ENCODE measurements at regions not wholly inside any gene's neighbourhood (a gene's known extent, or its start where the extent isn't known, plus 50 kb on each side); places are given as distances from the start of the nearest gene placed in this dataset.
"Not testable (repeated sequence)": the region's sequence is repeated elsewhere in the genome, so short reads cannot be mapped to it uniquely, and the experiment has no call there.

DNA sequence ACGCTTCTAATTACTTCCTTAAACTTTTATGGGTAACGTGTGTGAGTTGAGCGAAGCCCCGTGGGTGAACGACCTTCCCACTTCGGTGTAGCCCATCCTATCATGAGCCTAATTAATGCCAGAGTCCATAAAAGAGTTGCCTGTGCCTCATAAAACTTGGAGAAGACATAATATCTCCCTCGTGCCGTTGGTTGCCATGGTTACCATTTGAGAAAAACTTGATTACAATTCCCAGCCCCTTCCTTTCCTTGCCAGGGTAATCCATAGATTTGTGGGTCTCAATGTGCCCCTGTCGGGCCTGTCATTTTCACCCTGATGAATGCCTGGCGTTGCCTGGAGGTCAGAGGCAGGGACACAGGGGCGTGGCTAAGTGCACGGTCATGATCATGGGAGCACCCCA is 127.1 kb downstream of the GLRX3 start:
- no peak for DNase-seq

DNA sequence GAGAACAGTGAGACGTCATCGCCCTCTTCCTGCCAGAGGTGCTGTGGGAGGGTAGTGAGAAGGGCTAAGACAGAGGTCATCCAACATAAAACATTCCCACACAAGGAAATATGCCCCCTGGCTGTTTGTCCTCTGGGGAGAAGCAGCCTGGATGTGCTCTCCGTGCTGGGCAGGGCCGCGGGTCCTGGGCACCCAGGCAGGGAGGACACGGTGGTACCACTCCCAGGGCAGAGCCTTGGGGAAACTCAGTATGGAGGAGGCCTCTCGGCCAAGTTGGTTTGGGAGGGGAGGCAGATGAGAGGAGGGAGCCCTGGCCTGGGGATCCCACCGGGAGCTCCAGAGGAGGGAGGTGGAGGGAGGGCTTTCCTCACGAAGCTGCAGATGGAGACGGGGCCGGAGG is 129.4 kb downstream of the GLRX3 start:
- DNase-seq = no peak

DNA sequence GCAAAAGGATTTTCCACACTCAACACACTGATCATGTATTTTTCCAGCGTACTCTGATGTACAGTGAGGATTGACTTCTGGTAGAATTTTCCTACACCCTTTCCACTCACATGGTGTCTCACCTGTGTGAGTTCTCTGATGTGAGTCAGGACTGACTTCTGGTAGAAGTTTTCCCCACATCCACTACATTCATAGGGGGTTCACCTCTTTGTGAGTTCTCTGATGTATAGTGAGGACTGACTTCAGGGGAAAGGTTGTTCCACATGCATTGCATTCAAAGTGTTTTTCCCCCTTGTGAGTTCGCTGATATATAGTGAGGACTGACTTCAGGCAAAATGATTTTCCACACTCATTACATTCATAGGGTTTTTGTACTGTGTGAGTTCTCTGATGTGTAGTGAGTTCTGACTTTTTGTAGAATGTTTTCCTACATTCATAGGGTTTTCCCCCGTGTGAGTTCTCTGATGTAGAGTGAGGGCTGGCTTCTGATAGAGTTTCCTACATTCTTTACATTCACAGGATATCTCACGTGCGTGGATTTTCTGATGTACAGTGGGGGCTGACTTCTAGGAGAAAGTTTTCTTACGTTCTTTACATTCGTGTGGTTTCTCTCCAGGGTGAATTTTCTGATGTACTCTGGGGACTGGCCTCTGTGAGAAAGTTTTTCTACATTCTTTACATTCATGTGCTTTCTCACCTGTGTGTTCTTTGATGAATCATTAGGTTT is 146.5 kb downstream of the GLRX3 start:
- no peak for DNase-seq

DNA sequence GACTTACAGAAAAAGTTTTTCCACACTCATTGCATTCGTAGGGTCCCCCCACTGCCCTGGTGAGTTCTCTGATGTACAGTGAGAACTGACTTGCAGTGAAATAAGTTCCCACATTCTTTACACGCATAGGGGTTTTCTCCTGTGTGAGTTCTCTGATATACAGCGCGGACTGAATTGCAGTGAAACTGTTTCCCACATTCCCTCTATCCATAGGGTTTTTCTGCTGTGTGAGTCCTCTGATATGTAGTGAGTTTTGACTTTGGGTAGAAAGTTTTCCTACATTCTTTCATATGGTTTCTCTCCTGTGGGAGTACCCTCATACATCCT is 147.0 kb downstream of the GLRX3 start:
- DNase-seq = no peak

DNA sequence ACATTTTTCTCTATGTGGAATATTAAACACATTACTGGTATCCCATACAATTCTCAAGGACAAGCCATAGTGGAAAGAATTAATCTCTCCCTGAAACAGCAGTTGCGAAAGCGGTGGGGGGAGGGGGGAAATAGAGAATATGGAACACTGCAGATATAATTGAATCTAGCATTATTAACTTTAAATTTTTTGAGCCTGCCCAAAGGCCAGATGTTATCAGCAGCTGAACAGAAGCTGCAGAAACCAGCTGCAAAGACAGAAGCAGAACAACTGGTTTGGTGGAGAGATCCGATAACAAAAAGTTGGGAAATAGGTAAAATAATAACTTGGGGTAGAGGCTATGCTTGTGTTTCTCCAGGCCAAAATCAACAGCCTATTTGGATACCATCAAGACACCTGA is 159.6 kb downstream of the GLRX3 start:
- not testable (repeated sequence) for DNase-seq

DNA sequence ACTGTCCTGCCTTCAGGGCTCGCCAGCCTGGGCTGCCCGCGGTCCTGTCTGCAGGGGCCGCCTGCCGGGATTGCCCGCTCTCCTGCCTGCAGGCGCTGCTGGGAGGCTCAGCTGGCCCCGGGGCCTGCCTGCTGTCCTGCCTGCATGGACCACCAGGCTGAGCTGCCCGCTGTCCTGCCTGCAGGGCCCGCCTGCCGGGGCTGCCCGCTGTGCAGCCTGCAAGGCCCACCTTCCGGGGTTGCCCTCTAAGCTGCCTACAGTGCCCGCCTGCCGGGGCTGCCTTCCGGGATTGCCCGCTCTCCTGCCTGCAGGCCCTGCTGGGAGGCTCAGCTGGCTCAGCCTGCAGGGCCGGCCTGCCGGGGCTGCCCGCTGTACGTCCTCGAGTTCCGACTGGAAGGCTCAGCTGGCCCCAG is 164.4 kb downstream of the GLRX3 start:
- DNase-seq = peak; percentile 40

DNA sequence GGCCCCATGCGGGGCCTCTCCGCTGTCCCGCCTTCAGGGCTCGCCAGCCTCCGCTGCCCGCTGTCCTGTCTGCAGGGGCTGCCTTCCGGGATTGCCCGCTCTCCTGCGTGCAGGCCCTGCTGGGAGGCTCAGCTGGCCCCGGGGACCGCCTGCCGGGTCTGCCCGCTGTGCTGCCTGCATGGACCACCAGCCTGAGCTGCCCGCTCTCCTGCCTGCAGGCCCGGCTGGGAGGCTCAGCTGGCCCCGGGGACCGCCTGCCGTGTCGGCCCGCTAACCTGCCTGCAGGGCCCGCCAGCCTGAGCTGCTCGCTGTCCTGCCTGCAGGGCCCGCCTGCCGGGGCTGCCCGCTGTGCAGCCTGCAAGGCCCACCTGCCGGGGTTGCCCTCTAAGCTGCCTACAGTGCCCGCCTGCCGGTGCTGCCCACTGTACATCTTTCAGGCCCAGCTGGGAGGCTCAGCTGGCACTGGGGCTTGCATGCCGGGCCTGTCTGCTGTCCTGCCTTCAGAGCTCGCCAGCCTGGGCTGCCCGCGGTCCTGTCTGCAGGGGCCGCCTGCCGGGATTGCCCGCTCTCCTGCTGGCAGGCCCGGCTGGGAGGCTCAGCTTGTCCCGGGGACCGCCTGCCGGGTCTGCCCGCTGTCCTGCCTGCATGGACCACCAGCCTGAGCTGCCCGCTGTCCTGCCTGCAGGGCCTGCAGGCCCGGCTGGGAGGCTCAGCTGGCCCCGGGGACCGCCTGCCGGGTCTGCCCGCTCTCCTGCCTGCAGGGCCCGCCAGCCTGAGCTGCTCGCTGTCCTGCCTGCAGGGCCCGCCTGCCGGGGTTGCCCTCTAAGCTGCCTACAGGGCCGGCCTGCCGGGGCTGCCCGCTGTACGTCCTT is 165.1 kb downstream of the GLRX3 start:
- DNase-seq = peak; percentile 67

DNA sequence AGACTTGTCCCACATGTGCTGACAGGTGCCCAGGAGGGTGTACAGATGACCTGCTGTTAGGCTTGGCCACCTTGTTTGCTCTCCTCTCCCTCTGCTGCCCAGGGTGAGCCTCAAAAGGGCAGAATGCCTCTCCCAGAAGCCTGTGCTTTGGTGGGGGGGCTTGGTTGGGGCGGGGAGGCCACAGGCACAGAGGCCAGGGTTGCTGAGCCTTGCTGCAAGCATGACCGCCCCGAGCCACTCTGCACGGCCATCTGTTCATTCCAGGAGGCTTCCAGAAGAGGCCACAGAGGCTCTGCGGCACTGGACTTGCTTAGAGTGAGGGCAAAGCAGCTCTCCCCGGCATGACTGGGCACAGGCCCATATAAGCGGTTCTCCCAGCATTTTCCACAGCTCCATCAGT is 190.8 kb downstream of the GLRX3 start:
- no peak for DNase-seq

DNA sequence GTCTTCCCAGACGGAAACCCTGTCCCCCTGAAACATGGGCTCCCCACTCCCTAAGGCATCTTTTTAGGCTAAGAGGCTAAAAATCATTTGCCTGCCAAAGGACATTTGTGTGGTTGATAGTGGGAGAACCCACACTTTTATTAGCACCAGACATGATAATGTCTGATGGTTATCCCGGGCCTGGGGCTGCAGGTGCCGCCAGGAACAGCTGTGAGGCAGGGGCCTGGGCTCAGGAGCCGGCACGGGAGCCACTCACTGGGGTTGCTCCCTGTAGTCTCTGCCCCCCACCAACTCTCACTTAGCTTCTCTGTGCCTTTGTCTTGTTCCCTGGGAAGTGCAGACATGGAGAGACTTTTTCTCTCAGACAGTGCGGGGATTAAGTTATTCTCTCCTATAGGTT is 193.6 kb downstream of the GLRX3 start:
- DNase-seq = no peak

DNA sequence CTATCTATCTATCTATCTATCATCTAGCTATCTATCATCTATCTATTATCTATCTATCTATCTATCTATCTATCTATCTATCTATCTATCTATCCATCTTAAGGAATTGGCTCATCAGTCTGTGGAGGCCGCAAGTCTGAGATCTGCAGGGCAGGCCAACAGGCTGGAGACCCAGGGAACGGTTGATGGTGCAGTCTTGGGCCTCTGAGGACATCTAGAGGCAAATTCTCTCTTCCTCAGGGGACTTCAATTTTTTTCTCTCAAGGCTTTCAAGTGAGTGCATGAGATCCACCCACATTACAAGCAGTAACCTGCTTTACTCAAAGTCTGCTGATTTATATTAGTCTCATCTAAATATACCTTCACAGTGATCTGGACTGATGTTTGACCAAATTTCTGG is 197.0 kb downstream of the GLRX3 start:
- DNase-seq = no peak

DNA sequence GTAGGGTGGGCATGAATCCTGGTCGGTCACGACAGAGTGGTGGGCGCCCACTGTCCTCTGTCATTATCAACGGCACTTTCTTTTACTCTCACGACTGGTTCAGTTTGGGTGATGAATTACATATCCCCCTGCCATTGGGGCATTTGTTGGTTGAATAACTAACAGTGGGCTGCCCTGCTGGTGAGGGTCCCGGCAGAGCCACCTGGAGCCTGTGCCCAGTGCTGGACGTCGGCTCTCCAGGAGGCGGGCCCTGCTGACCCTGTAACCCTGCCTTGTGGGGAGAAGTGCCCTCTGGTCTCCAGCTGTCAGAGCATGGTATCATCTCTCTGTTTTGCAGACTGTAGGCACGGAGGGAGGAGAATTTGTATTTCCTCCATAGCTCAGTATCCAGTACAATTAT is 199.1 kb downstream of the GLRX3 start:
- no peak for DNase-seq

DNA sequence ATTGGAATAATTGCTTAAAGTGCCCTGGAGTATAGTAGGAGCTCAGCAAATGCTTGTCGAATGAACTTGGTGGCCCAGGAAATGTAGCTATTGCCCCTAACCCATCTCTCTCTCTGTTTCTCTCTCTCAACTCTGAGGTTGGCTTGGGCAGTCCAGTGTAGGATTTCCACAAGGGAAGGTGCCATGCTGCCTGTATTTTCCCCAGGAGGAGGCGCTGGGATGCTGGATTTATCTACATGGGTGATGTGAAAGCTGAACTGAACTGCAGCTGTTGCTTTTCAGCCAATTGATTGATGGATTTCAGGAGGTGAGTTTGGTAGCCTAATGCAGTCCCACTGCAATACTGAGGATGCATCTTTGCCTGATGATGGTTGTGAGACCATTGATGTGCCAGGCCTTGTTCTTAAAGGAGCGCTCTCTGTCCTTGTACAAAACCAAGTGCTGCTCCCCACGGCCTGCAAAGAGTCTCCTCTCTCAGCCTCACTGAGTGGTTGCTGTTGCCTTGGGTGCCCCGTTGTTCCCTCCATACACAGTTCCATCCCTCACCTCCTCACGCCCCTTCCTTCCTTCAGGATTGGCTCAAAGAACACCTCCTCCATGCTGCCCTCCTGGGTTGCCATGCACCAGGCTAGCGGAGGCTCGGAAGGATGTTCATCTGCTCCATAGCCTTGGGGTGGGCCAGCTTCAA is 200.6 kb downstream of the GLRX3 start:
- no peak for DNase-seq

DNA sequence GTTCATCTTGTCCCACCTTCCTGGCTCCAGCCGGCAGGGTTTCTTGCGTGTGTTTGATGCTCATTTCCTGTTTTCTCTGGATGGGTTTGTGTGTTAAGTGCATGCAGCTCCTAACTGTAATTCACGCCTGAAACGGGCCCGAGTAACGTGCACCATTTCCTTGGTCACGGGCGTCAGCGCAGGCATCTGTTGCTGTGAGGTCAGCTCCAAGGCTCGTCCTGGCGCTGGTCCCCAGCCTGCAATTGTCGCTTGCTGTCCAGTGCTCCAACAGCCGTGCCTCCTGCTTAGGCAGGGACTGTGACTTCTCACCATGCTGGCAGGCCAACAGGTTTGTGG is 201.1 kb downstream of the GLRX3 start:
- no peak for DNase-seq

DNA sequence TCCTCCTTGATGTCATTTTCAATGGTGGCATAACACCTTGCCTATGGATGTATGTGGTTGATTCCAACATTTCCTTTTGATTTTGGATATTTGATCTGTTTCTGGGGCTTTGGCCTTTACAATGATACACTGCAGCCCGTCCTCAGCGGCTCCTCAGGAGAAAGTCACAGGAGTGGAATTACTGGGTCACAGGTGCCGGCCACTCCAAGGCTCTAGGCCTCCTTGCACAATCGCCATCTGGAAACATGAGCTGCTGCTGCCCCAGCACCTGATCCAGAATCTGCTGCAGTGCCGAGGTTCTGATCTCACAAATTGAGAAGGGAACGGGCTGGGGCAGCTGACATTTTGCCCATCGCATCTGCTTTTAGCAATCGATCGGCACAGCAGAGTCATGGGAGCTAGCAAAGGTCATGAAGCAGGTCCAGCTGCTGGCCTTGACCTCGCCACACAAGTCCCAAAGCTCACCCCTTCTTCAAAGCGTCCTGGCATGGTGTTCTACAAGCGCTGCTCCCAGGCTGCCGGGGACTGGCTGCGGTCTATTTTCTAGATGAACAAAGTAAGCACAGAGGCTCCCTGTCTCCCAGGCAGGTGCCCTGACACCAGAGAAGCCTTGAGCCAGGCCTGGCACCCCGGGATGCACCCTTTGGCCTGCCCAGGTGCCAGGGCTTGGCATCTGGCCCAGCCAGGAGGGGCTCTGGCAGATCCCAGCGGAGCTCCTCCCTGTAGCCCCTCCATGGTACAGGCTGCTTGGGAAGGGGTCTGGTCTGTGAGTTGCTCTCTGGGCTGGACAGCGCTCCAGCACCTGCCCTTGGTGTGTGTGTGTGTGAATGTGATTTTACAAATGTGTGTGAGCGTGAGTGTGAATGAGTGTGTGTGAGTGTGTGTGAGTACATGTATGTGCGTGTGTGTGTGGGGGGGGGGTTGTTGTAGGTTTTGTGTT is 201.8 kb downstream of the GLRX3 start:
- no peak for DNase-seq

DNA sequence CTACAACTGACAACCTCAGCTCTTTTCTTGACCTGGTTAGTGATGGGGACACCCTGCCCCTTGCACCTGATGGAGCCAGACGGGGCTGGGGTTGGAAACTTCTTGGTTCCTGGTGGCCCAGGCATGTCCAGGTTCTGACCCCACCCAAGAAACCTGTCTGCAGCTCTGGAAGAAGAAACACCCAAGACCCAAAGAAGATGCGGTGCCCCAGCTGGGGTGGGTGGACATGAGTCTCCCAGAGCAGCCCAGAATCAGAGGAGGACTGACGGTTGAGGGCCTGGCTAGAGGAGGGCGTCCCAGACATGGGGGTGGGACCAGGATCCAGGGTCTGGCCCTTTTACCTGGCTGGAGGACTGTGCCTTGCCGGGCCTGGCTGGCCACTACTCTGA is 202.4 kb downstream of the GLRX3 start:
- no peak for DNase-seq

DNA sequence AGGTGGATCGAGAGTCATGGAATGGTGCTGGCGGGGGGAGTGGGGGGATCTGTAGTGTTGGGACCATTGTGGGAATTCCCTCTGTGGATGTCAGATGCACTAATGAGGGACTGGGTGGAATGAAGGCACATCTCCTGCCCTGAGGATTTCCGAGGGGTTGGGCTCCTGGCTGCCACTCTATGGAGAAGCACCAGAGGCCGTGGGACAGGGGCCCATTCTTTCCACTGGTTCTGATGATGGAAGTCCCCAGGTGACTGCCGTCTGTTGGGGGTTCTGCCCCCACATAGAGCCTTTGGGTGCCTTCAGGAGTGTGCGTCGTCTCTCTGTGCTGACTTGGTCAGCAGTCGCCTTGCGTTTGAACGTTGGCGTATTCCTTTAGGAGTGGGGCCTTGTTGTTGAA is 202.9 kb downstream of the GLRX3 start:
- no peak for DNase-seq

DNA sequence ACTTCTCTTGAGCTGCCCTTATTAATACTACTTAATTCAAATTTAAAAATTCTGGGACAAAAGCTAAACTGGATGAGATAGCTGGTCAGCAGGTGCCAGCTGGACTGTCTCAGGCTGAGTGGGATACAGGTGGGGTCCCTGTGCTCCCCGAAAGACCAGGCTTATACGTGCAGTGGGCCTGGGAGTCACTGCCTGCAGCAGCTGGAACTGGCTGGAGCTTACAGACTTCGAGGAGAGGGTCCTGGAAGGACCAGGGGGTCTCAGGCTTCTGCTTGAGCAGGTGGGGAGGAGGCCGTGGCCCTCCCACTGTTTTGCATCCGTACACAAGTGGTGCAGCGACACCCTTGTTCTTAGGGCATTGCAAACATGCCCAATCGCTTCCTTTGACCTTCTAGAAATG is 203.7 kb downstream of the GLRX3 start:
- DNase-seq = no peak

DNA sequence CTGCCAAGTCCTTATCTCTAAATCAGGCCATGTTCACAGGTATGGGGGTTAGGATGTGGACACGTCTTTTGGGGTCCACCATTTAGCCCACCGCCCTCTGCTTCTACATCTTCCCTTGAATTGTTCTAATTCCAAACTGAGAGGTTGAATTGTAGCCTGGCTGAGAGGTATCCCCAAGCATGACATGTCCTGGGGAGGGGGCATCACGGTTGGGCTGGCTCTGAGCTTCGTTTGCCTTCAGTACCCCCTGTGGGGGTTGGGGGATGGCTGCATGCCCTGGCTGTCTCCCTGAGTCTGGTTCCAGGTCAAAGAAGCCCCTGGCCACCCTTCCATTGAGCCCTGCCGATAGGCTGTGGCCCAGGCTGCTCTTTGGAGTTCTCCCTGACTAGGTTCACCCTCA is 204.6 kb downstream of the GLRX3 start:
- DNase-seq = no peak

DNA sequence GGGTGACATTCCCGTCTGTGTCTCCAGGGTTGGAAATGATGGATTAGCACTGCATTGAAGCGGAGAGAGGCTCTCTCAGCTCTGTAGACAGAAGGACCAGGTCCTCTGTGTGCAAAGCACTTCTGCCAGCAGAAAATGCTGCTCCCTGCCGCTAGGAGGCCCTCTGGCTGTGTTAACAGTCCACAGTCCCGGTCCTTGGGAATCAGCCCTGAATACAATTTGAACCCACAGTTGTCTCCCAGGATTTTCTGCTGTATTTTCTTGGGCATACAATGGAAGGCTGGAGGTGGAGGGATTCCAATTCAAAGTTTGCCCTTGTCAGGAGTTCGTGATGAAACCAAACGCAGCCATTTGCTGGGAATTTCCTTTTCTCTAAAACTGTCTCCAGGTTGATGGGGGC is 205.2 kb downstream of the GLRX3 start:
- DNase-seq = no peak

DNA sequence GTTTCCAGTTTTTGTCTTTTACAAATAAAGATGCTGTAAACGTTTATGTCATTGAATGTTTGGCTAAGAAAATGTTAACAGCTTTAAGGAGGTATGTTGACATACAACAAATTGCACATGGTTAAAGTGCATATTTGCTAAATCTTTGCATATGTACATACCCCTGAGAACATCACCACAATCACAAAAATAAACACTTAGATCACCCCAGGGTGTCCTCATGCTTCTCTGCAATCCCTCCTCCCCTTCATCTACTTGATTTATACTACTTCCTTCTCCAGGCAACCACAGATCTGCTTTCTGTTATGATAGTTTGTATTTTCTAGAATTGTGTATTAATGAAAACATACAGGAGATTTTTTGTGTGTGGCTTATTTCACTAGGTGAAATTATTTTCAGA is 209.5 kb downstream of the GLRX3 start:
- DNase-seq = no peak

DNA sequence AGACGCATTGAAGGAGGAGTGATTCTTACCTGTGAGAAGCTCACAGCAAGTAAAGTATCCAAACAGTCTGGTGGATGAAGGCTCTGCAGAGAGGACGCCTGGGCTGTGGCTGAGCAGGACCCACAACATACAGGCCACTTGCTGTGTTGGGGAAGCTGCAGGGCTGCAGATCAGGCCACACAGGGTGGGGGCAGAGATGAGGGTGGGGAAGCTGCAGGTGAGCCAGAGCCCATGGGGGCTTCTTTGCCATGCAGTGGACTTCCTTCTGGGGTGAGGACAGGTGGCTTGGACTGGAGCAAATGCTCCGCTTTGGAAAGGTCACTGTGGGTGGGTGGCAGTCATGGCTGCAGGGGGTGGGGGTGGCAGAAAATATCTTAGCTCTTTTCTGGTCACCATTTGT is 214.8 kb downstream of the GLRX3 start:
- DNase-seq = no peak

DNA sequence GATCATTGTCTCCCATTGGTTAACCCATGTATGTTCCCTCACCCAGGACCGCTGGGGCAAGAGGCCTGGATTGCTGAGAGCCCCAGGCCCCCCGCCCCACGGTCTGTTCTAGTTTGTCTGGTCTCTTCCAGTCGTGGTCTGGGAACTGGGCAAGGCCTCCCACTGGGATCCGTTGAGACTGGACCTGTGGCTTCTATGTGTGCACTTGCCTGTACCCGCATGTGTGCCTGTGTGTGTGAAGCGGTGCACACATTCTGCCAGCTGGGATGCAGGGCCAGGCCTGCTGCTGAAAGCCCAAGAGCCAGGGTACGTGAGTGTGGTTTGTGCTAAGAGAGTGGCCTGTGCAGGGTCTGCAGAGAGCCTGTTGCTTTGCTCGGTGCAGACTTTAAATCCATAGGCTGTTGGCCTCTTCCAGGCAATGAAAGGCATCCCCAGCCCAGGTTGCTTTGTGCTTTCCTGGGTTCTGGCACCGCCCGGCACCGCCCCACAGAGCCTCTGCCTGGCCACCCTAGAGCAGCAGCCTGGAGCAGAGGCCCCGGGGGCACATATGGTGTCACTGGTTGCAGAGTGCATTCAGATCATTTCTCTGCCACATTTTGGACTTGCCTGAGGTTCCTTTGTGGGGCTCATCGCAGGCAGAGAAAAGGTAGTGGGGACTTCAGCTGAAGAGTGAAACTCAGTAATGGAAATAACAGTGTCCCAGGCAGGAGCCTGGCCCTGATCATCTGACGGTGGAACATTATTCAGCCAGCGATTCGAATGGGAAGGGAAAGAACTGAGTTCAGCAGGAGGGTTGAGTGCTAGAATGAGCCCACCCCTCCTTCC is 215.5 kb downstream of the GLRX3 start:
- DNase-seq = no peak
